ENCODE measurements at regions not wholly inside any gene's neighbourhood (a gene's known extent, or its start where the extent isn't known, plus 50 kb on each side); places are given as distances from the start of the nearest gene placed in this dataset.

- no peak overlapping the region for H3K4me3 ChIP-seq (ENCODE audit: insufficient read length, low read depth)
- no peak for TF ChIP-seq YY1 (IDR thresholded peaks at IDR 0.05; ENCODE audit: insufficient read depth, insufficient read length)
- no peak for TF ChIP-seq ZNF274 (IDR thresholded peaks at IDR 0.05; ENCODE audit: low read depth, low read length)
- no peak for TF ChIP-seq SUZ12 (IDR thresholded peaks at IDR 0.05; ENCODE audit: extremely low read depth, insufficient read depth, insufficient read length)
- no peaks in the 10 kb centered on the region for H3K4me1 ChIP-seq (ENCODE audit: insufficient read depth, insufficient read length)
- H3K27me3 ChIP-seq (ENCODE audit: insufficient read depth, insufficient read length), result no peaks in the 10 kb centered on the region
- no peaks in the 10 kb centered on the region for H3K36me3 ChIP-seq (ENCODE audit: insufficient read depth, insufficient read length, low read length)
- no peaks in the 10 kb centered on the region for H3K9me3 ChIP-seq (ENCODE audit: insufficient read depth, low read length)
- DNase-seq (ENCODE audit: low read depth, low spot score), result no peak
- no peak overlapping the region for H3K9ac ChIP-seq (ENCODE audit: insufficient read length, low read depth)
Observed at GRCh38 chr12:88884600-88884999, 304.3 kb upstream of the KITLG start.

DNA sequence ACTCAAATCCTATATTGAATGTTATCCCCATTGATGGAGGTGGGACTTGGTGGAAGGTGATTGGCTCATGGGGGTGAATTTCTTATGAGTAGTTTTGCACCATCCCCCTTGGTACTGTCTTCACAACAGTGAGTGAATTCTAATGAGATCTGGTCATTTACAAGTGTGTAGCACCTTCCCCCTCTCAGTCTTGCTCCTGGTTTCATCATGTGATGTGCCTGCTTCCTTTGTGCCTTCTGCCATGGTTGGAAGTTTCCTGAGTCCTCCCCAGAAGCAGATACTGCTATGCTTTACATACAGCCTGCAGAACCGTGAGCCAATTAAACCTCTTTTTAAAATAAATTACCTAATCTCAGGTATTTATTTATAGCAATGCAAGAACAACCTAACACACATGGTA, 302.4 kb upstream of the KITLG start:
- TF ChIP-seq SUZ12 (IDR thresholded peaks at IDR 0.05; ENCODE audit: extremely low read depth, insufficient read depth, insufficient read length), result no peak
- TF ChIP-seq YY1 (IDR thresholded peaks at IDR 0.05; ENCODE audit: insufficient read depth, insufficient read length), result no peak
- no peak for TF ChIP-seq ZNF274 (IDR thresholded peaks at IDR 0.05; ENCODE audit: low read depth, low read length)
- H3K9ac ChIP-seq (ENCODE audit: insufficient read length, low read depth), result no peak overlapping the region
- H3K4me1 ChIP-seq (ENCODE audit: insufficient read depth, insufficient read length), result no peaks in the 10 kb centered on the region
- no peak for DNase-seq (ENCODE audit: low read depth, low spot score)
- H3K36me3 ChIP-seq (ENCODE audit: insufficient read depth, insufficient read length, low read length), result no peaks in the 10 kb centered on the region
- no peaks in the 10 kb centered on the region for H3K27me3 ChIP-seq (ENCODE audit: insufficient read depth, insufficient read length)
- no peaks in the 10 kb centered on the region for H3K9me3 ChIP-seq (ENCODE audit: insufficient read depth, low read length)
- H3K4me3 ChIP-seq (ENCODE audit: insufficient read length, low read depth), result no peak overlapping the region

- TF ChIP-seq SUZ12 (IDR thresholded peaks at IDR 0.05; ENCODE audit: extremely low read depth, insufficient read depth, insufficient read length), result no peak
- no peak for TF ChIP-seq ZNF274 (IDR thresholded peaks at IDR 0.05; ENCODE audit: low read depth, low read length)
- TF ChIP-seq YY1 (IDR thresholded peaks at IDR 0.05; ENCODE audit: insufficient read depth, insufficient read length), result no peak
- no peak overlapping the region for H3K9ac ChIP-seq (ENCODE audit: insufficient read length, low read depth)
- H3K4me1 ChIP-seq (ENCODE audit: insufficient read depth, insufficient read length), result no peaks in the 10 kb centered on the region
- H3K9me3 ChIP-seq (ENCODE audit: insufficient read depth, low read length), result no peaks in the 10 kb centered on the region
- H3K27me3 ChIP-seq (ENCODE audit: insufficient read depth, insufficient read length), result no peaks in the 10 kb centered on the region
- no peaks in the 10 kb centered on the region for H3K36me3 ChIP-seq (ENCODE audit: insufficient read depth, insufficient read length, low read length)
- no peak overlapping the region for H3K4me3 ChIP-seq (ENCODE audit: insufficient read length, low read depth)
- DNase-seq (ENCODE audit: low read depth, low spot score), result no peak
Observed at GRCh38 chr12:88880051-88880450, 299.8 kb upstream of the KITLG start.

- no peak for DNase-seq (ENCODE audit: low read depth, low spot score)
- Histone ChIP-seq H3K36me3 (ENCODE audit: insufficient read depth, insufficient read length, low read length) (no peaks in the 10 kb centered on the region), H3K27me3 (ENCODE audit: insufficient read depth, insufficient read length) (no peaks in the 10 kb centered on the region), H3K9me3 (ENCODE audit: insufficient read depth, low read length) (no peaks in the 10 kb centered on the region), H3K4me3 (ENCODE audit: insufficient read length, low read depth) (no peak overlapping the region), H3K9ac (ENCODE audit: insufficient read length, low read depth) (no peak overlapping the region), H3K4me1 (ENCODE audit: insufficient read depth, insufficient read length) (no peaks in the 10 kb centered on the region)
- TF ChIP-seq YY1 (IDR thresholded peaks at IDR 0.05; ENCODE audit: insufficient read depth, insufficient read length) (no peak), SUZ12 (IDR thresholded peaks at IDR 0.05; ENCODE audit: extremely low read depth, insufficient read depth, insufficient read length) (no peak)
Observed at GRCh38 chr12:88878295-88878694, 298.0 kb upstream of the KITLG start.

GRCh38 chr12:88876857-88877256, 296.6 kb upstream of the KITLG start:
- no peaks in the 10 kb centered on the region for H3K27me3 ChIP-seq (ENCODE audit: insufficient read depth, insufficient read length)
- H3K4me1 ChIP-seq (ENCODE audit: insufficient read depth, insufficient read length), result no peaks in the 10 kb centered on the region
- no peak overlapping the region for H3K4me3 ChIP-seq (ENCODE audit: insufficient read length, low read depth)
- H3K36me3 ChIP-seq (ENCODE audit: insufficient read depth, insufficient read length, low read length), result no peaks in the 10 kb centered on the region
- TF ChIP-seq YY1 (IDR thresholded peaks at IDR 0.05; ENCODE audit: insufficient read depth, insufficient read length), result no peak
- H3K9ac ChIP-seq (ENCODE audit: insufficient read length, low read depth), result no peak overlapping the region
- no peak for DNase-seq (ENCODE audit: low read depth, low spot score)
- no peaks in the 10 kb centered on the region for H3K9me3 ChIP-seq (ENCODE audit: insufficient read depth, low read length)

GRCh38 chr12:88870000-88870737, 289.9 kb upstream of the KITLG start:
- no peak for TF ChIP-seq YY1 (IDR thresholded peaks at IDR 0.05; ENCODE audit: insufficient read depth, insufficient read length)
- Histone ChIP-seq H3K9me3 (ENCODE audit: insufficient read depth, low read length) (no peaks in the 10 kb centered on the region), H3K9ac (ENCODE audit: insufficient read length, low read depth) (no peak overlapping the region), H3K36me3 (ENCODE audit: insufficient read depth, insufficient read length, low read length) (no peaks in the 10 kb centered on the region), H3K27me3 (ENCODE audit: insufficient read depth, insufficient read length) (no peaks in the 10 kb centered on the region), H3K4me1 (ENCODE audit: insufficient read depth, insufficient read length) (no peaks in the 10 kb centered on the region), H3K4me3 (ENCODE audit: insufficient read length, low read depth) (no peak overlapping the region)
- no peak for DNase-seq (ENCODE audit: low read depth, low spot score)

DNA sequence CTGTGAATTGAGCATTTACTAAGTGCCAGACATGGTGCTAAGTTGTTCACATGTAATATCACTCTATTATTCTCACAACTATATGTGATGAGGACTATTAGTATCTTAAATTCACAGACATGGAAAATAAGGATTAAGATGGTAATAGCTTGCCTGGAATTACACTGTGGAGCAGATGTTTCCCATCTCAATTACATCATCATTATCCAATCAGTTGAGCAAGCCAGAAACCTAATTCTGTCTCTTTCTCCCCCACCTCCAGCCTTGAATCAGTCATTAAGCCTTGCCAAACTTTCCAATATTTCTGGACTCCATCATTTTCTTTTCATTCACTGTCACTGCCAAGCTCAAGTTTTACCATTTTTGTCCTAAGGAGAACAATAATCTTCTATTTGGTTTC, 287.8 kb upstream of the KITLG start:
- no peak for DNase-seq (ENCODE audit: low read depth, low spot score)
- no peaks in the 10 kb centered on the region for H3K27me3 ChIP-seq (ENCODE audit: insufficient read depth, insufficient read length)

More for the DNA sequence above, 287.8 kb upstream of the KITLG start:
- Histone ChIP-seq H3K4me1 (ENCODE audit: insufficient read depth, insufficient read length) (no peaks in the 10 kb centered on the region), H3K9me3 (ENCODE audit: insufficient read depth, low read length) (no peaks in the 10 kb centered on the region), H3K9ac (ENCODE audit: insufficient read length, low read depth) (no peak overlapping the region), H3K36me3 (ENCODE audit: insufficient read depth, insufficient read length, low read length) (no peaks in the 10 kb centered on the region), H3K4me3 (ENCODE audit: insufficient read length, low read depth) (no peak overlapping the region)
- TF ChIP-seq ZNF274 (IDR thresholded peaks at IDR 0.05; ENCODE audit: low read depth, low read length) (no peak), YY1 (IDR thresholded peaks at IDR 0.05; ENCODE audit: insufficient read depth, insufficient read length) (no peak), SUZ12 (IDR thresholded peaks at IDR 0.05; ENCODE audit: extremely low read depth, insufficient read depth, insufficient read length) (no peak)
